GM10248 (cell line): ENCODE measurements at regions not wholly inside any gene's neighbourhood (a gene's known extent, or its start where the extent isn't known, plus 50 kb on each side); places are given as distances from the start of the nearest gene placed in this dataset.

Source experiments
- CTCF ChIA-PET: fragments of 300-600 bp; sonication (Branson Sonifier 250); formaldehyde crosslinking; extraction: SDS; loops from one replicate; lab custom pipeline; 2021; ENCODE audit warnings: antibody characterized with exemption; lab: Yijun Ruan, JAX
- POLR2A ChIA-PET: fragments of 350-650 bp; sonication (Branson Sonifier 250); formaldehyde crosslinking; extraction: SDS; loops from one replicate; lab custom pipeline; 2020; ENCODE audit warnings: antibody characterized with exemption; lab: Yijun Ruan, JAX
- DNase-seq: peaks from one replicate; pipeline ENCODE4 v3.0.0; 2012; ENCODE audit errors: extremely low spot score
- CTCF ChIP-seq: IDR thresholded peaks from 2 replicates; pipeline ENCODE4 v1.5.1; 2012; ENCODE audit warnings: mild to moderate bottlenecking, low read depth; ENCODE audit errors: extremely low read depth, missing control alignments, control extremely low read depth

- DNase-seq: no peak
- TF ChIP-seq CTCF: no peak
- POLR2A ChIA-PET: no interaction called here
- CTCF ChIA-PET: interaction anchor here (1.3 kb wide), 1 partner anchor 23 kb away, joined by 6 read pairs; no protein-coding TSS in a partner anchor
Measured at GRCh38 chr21:14858311-14858710, 206.5 kb downstream of the NRIP1 start.

- POLR2A ChIA-PET: no interaction called here
- DNase-seq: no peak
- no peak for TF ChIP-seq CTCF
- CTCF ChIA-PET: interaction anchor here (0.8 to 1.9 kb wide), 4 partner anchors 9 to 289 kb away, joined by 3 to 4 read pairs (median 4); no protein-coding TSS in a partner anchor
Measured at GRCh38 chr21:14857529-14857928, 207.3 kb downstream of the NRIP1 start.

- no peak for DNase-seq
- ChIA-PET CTCF (interaction anchor here (1.2 to 3.1 kb wide), 3 partner anchors 14 to 27 kb away, joined by 3 to 9 read pairs (median 9); no protein-coding TSS in a partner anchor), POLR2A (no interaction called here)
- TF ChIP-seq CTCF: no peak
Measured at GRCh38 chr21:14850394-14850793, 214.4 kb downstream of the NRIP1 start.

GRCh38 chr21:14846621-14847020 is 218.2 kb downstream of the NRIP1 start:
- no peak for DNase-seq
- no peak for TF ChIP-seq CTCF
- CTCF ChIA-PET: no interaction called here
- POLR2A ChIA-PET: no interaction called here

- no peak for TF ChIP-seq CTCF
- no peak for DNase-seq
- CTCF ChIA-PET: interaction anchor here (1.2 kb wide), 1 partner anchor 157 kb away, joined by 3 read pairs; no protein-coding TSS in a partner anchor
- POLR2A ChIA-PET: no interaction called here
Measured at GRCh38 chr21:14844001-14844400, 220.8 kb downstream of the NRIP1 start.

- DNase-seq: no peak
- POLR2A ChIA-PET: no interaction called here
- CTCF ChIA-PET: no interaction called here
- no peak for TF ChIP-seq CTCF
Measured at GRCh38 chr21:14842601-14843000, 222.2 kb downstream of the NRIP1 start.
